NCI-H1417 (cell line): ENCODE measurements at regions not wholly inside any gene's neighbourhood (a gene's known extent, or its start where the extent isn't known, plus 50 kb on each side); places are given as distances from the start of the nearest gene placed in this dataset.

ENCODE experiments used
- DNase-seq, 3 experiments: peaks; one replicate each; lab custom pipeline; 2025; lab: John Stamatoyannopoulos, UW

DNA sequence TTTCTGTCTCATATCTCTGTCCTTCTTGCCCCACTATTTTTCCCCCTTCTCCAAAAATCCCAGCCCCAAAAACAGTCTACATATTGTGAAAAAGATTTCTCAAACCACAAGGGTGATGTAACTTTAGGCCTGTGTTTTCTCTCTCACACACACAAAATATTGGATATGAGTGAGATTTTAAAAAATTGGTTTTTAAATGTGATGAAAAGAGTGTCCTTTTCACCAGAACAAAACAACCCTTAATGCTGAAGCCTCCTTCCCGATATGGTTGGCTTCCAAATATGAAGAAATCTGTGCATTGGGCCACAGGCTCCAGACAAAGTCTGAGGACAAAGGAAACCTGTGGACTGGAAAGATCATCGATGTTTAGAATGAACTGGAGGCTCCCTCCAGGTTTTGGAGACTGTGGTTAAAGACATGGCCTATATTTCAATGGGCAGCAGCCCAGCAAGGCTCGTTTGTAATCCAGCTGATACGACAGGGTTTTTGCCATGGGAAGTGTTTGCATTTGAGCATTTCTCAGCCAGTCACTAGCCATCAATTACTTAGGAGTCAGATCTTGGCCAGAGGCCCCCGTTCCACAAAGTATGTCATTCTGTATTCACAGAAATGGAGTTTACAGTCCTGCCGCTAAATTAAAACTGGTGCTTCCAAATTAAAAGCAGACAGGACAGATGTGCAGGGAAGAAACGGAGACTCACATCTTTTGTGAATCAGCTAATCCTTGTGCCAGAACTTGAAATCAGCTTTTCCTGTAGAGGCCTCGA is 546.3 kb downstream of the EBF1 start:
- DNase-seq = no peak

DNA sequence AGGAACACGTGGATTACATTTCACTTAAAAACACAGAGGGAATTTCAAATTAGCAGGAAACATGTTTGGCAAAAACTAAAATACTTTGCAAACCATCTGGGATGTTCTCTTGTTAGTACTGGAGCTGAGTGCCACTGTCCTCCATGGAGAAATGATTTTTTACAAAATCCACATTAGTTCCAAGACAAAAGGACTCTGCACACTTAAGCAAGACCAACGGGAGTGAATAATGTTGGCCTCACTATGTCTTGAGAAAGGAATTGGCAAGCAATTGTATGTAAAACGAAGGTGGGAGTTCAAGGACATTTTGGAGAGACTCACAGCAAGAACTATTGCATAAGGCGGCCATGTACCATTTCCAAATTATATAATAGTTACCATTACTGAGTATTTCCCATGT is 547.5 kb downstream of the EBF1 start:
- no peak for DNase-seq

DNA sequence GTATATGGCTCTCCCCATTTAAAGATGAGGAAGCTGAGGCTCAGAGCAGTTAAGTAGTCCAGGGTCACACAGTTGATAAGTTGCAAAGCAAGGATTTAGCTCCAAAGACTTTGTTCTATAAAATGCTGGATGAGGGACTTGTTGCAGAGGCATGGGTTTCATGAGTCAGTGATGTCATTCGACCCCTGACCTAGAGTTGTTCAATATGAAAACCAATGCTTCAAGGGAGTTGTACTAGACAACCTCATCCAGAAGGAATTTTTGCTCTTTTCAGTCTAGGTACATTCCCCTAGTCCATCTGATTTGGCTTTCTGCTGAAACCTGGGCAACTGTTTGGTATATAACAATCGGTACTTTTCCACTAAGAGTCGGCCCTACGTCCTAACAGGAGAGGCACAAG is 550.4 kb downstream of the EBF1 start:
- no peak for DNase-seq

DNA sequence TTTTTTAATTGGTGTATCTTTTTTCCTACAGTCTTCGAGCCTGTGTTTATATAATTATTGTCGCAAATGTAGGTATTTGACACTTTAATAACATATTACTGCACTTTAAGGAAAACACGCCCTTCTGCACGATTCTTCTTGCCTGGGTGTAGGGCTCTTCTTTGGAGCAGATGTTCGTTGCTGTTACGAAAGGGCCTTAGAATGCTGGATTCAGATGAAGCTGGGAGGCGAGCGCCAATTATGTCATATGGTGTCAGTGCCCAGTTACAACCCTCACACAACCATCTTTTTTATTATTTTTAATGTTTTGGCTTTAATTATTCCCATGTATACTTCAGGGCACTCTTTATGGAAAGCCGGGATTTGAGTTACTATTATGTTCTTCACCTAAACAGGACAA is 553.0 kb downstream of the EBF1 start:
- no peak for DNase-seq

DNA sequence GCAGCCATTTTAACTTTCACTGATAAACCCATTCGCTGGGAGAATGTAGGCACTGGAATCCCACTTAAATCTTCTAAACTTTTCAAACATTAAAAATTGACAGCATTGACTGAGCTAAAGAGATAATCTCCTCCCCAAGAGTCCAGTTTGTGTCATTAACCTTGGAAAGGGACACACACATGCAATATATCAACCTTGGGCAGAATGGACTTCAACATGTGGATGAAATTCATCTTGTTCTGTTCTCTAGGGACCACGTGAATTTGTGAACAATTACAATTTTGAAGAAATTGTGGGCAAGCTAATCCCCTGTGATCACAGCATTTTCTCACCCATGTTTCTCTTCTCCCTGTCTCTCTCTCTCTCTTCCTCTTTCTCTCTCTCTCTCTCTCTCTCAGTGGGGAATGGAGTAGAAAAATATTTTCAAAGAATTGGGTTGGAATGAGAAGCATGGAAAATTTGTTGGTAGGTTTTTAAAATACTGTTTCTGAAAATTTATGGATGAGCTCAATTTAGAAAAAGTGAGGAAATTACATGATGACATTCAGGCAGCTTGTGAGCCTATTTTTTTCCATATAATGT is 553.7 kb downstream of the EBF1 start:
- no peak for DNase-seq

DNA sequence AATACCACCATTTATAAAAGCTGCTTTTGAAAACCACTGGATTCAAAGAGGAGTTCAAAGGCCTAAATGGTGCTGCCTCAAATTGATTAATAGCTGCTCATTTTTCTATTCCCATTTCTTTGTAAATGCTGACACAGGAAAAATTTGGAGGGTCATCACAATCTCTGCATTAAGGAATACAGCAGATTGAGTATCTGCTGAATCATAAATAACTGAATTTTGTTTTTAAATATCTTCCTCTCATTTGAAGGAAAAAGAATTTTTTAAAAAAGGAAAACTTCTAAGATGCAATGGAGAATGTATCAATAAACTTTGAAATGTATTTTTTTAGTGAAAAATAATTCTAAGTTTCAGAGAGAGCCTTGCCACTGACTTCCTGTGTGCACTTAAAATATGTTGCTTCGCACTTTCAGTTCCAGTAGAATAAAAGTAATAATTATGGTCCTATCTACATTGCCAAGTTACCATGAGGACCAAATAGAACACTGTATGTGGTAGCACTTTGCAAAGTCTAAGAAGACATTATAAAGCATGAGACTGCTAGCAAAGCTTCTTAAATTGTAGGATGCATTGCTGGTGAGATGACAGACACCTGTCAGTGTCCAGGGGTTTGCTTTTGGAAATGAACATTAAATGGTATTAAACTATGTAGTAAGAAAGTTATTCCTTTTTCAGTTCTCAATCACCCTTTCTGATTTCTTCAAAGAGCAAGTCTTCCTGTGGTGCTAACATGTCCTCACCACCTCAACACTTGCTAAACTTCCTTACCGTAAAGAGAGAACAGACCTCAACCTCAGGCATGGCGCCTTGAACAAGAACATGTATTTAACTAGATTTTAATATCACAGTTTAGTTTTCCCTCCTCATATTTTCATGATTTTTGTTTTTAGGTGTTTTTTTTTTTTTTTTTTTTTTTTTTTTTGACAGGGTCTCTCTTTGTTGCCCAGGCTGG is 555.1 kb downstream of the EBF1 start:
- DNase-seq = no peak

DNA sequence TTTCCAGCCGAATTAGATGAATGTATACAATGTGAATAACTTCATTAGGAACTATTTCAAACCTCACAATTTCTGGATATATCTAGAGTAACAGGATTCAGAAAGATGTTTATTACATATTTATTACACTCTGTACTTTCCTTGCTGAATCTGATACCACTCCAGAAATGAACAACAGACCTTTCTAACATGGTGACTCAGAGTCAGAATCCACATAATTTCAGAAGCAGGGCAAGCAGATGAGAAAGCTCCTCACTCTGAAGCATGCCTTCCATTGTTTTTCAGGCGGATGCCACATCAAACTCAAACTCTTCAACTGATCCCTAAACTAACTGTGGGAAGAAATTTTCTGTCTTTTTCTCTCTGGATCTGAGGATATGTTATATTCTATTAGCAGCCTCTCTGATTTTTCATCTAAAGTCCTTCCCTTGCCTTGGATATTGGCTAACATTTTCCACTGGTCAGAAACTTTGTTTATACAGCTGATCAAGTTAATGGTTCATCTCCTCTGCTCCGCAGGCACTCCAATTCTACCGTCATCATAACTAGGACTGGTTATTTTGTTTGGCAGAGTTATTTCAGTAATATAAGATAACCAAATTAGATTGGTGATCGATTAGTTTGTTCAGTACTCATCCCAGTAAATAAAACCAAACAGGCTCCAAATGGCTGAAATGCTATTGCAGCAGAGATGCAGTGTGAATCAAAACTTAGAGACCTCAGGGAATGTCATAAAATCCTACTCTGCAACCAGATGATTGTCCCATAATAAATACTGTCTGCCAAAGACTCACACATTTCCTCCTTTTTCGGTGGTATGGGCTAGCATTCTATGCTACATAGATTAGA is 556.0 kb downstream of the EBF1 start:
- peak in 1 of 3 experiments; percentile 0 for DNase-seq

DNA sequence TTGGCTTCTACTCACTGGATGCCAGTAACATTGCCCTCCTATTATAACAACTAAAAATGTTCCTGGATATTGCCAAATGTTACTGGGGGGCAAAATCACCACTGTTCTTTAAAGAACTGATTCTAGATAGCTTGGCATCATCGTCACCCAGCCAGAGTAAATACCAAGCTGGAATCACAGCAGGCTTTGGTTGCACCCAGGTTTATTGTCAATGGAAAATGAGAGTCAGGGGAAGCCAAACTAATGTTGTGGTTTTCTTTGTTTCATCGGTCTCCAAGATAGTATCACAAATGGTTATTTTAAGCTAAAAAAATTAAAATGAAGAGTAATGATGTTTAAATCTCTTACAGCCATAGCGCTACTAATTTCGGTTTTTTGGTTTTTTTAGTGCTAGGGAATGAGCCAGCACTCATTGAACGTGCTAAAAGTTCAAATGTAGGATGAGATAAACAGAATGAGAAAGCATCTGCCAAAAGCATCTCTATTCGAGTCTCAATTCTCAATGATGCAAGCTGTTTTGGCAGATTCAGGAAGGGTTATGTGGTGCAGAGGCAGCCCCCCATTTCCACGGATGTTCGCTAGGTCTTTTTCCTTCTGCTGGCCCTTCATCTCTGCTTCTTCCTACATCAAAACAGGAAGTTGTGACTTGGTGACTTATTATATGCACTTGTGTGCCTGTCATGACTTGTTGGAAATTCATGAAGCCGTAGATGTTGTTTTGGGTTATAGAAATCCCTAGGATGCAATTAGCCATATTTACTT is 558.0 kb downstream of the EBF1 start:
- no peak for DNase-seq

DNA sequence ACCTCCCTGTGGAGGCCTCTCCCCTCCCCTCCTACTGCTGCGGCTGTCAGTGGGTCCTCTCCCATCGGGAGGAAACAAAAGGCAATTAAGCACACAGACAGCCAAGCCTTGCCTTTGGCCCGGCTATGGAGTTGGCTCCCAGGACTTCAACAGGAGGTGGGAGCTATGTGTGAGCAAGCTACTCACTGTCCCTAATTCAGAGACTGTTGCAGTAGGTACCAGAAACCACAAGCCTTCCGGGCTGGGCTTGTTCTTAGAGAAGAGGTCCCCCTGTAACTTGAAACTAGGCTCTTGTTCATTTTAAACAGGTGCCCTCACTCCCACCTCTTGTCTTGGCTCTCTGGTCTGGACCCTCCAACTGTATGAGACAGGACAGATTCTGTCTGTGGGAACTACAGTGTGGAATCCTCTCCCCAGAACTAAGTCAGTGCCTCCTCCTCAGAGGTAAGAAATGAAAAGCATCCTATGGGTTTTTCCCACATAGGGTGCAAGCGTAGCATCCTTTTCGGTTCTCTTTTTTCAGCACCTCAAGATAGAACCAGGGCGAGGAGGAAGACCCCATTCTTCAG is 561.1 kb downstream of the EBF1 start:
- no peak for DNase-seq

DNA sequence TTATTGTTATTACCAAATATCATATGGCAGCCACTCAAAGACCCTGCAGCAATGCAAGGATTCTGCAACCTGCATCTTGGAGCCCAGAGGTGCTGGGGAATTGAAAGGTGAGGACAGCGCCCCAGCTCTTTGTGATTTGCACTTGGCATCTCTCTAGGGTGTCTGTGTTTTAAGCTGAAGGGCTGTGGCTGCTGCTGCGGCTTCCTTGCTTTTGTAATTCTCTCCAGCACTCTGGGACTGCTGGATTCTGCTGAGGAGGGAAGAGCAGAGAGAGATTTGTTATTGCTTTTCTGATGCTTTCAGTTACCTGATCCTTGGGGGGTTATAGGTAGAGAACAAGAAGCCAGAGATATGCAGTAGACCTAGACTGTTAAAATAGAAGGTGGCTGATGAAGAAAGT is 562.4 kb downstream of the EBF1 start:
- DNase-seq = no peak

DNA sequence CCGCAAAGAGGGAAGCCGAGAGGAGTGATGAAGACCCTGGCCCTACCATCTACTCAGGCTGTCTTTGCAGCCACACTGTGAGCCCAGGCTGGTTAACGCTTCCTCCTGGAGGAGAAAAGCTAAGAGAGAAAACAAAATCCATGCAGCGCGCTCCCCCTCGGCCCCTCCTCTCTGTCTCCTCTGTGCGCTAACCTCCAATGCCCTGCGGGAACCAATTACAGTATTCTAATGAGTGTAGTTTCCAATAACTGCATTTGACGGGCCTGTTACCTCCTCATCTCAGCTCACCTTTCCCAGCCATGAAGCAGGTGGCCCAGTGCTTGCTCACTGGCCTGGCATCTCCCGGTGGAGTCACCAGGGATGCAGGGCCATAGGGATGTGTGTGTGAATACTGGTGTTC is 565.5 kb downstream of the EBF1 start:
- DNase-seq = peak in 1 of 3 experiments; percentile 23

DNA sequence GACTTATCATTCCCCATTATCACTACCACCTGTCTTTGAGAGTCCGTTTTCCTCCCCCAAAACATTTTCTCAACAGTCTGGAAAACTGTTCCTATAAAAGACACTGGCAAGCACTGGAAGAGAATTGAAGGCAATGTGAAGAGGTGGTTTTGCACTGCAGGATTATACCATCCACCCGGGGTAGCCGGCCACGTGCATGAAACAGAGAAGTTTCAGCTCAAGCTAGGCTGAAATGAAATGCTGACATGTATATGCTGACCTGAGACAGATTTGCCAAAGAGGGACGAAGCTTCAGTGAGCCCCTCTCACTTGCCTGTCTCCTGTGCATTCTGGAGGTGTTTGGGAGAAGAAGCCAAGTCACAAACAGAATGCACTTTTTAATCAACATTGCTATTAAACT is 567.0 kb downstream of the EBF1 start:
- no peak for DNase-seq

DNA sequence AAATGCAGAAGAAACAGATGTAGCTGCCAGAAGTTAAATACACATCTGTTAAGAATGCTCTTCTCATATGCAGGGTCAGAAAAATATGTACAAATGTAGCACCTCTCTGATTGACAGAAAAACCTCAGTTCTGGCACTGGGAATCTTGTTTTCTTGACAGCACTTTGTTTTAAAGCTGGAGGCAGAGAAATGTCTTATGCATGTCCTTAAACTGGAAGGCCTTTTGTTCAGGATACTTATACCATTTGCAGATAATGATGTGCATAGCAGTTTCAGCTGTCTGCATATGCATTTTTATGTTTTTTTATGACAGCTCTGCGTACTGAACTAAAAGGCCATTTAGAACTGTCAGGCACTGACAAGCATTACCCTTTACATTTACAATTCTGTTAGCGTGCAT is 567.9 kb downstream of the EBF1 start:
- no peak for DNase-seq

DNA sequence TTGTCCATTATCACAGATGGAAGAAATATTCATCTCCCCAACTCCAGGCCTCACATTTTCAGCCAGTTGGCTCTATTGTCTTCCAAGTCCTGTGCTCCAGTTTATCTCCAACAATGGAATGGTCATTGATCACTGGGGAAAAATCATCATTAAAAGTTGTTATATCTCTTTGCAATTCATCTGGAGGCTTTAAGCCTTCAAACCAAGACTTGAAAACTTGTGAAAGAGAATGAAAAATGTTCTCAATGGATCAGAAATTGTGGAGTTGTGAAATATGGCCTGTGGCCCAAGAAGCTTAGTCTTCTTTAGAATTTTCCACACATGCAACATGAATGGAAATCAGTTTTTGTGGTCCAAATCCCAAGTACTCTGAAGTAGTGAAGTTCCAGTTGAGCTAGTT is 569.6 kb downstream of the EBF1 start:
- no peak for DNase-seq

DNA sequence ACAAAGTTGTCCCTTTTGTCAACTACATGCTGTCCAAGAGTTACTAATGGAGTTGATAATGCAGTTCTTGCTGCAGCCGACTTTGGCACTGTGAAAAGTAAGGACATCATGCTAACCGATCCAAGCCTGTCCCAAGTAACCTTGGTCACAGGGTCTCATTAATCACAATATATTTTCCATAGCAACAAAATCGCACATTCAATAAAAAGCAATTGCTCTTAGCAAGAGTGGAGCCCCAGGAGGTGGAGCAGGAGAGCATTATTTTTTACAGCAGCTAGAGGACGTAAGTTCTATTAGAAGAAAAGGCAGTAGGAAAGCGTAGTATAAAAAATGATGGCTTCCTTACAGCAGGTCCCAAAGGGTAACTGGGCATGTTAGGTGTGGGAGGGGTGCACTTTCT is 570.3 kb downstream of the EBF1 start:
- no peak for DNase-seq

DNA sequence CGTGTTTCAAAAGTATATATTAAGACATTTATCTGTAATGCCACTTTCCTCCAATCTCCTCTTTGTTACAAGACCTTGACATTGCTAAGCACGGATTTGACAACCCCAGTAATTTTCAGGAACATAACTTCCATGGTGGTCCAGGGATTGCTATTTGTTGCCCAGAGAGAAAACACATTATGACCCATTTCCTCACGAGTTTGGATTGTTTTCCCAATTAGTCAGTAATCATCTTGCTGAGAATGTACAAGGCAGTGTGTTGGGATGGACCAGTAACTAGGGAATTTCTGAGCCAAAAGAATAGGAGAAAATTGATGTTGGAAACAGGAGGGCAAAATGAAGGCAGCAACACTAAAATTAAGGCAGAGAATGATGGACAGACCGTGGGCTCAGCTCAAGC is 574.1 kb downstream of the EBF1 start:
- no peak for DNase-seq

DNA sequence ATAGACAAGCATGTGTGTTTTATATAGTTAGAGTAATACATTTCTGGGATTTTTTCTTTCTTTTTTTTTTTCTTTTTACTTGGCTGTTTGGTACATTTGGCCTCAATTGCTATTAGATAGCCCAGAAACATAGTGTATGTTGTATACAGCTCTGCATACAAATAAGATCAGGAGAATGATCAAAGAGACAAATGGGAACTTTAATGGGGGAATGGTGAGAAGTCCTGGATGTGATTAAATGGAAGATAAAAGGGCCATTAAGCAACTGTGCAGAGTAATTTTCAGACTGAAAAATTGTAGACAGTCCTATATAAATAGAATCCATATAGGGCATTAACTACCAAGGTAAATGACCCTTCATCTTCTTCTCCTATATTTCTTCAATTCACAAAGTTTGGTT is 575.6 kb downstream of the EBF1 start:
- DNase-seq = no peak

DNA sequence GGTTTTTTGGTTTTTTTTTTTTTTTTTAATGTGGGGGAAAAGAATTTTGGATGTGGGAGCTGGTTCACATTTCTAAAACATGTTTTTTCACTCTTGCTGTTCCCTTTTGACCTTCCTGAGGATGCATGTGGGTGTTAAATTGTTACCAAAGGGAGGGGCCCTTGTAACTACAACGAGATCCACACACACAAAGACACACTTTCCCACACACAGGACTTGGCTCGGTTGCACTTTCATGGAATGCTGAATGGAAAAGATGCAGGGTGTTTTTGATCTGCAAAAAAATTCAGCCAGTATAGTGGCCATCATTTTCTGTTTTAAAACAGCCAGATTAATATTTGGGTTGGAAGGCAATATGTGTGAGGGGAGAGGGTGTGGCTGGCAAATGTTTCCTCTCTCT is 576.9 kb downstream of the EBF1 start:
- no peak for DNase-seq

DNA sequence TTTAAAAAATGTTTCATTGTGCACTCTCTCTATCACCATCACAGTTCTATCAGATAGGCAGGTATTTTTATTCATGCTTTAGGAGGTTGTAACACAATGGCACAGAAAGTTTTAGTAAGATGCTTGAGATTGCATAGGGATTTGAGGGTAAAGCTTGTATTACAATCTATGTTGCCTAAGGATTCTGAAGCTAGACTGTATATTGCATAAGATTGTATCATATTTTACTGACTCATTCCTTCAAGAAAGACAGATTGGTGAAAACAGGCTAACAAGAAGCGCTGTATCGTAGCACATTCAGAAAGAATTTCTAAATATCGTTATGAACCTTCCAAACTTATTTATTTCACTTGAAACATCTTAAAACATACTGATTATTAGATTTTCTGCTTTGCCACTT is 577.7 kb downstream of the EBF1 start:
- no peak for DNase-seq

DNA sequence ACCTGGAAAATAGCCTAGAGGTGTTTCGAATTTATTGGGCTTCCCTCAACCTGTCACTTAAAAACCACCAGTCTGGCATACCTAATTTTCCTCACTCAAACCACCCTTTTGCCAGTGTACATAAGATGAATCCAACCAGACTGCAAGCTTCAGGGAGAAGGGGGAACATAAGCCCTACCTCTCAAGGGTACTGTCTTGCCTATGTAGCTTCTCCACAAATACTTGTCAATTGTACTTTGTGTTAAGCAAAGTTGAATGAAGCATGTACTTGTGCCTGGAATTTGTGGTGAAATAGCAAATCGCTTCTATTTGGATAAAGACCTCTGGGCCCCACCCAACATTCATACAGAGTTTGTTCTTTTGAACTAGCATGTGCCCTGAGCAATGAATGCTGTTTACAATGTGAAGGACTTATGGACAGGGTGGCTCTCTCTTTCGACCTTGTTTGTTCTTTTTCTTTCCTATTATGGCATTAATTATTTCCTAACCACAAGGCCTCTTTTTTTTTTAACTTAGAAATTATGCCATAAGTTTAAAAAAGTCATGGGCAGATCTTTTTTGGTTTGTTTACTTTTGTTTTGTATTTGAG is 580.2 kb downstream of the EBF1 start:
- DNase-seq = no peak

DNA sequence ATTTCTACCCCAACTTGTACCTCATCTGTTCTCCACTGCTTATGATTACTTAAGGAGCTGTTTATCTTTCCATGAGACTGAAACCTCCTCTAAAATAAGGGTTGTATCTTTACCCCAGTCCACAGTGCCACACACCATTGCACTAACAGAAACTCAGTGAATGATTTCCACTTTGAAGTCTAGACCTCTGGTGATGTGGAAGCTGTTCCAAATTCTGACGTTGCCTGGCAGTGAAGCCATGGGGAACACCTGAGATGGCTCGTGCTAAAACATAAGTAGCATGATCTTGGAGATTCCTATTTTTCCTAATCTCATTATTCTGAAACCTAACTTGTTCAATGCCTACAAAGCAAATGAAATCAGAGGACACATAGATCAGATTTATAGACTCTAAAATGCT is 583.2 kb downstream of the EBF1 start:
- DNase-seq = no peak
